Uterus (tissue), 2 donors: ENCODE measurements at regions not wholly inside any gene's neighbourhood (a gene's known extent, or its start where the extent isn't known, plus 50 kb on each side); places are given as distances from the start of the nearest gene placed in this dataset.

Experiments used
- POLR2A ChIP-seq, 2 donors: fragments of 450-650 bp; IDR thresholded peaks; one replicate each; pipeline ENCODE4 v1.6.1; 2016; ENCODE audit warnings: antibody characterized with exemption in 2 of 2, mild to moderate bottlenecking in 1 of 2, moderate library complexity in 1 of 2
- TF ChIP-seq, protein P1 (sequence below), 4 experiments: fragments of 200-600 bp in 2 of 4; fragments of 450-650 bp in 2 of 4; sonication (generic) in 2 of 4; IDR thresholded peaks; one replicate each; pipeline ENCODE4 v1.5.1; 2016 to 2019; ENCODE audit warnings: antibody characterized with exemption in 4 of 4, mild to moderate bottlenecking in 2 of 4, moderate library complexity in 1 of 4

DNA sequence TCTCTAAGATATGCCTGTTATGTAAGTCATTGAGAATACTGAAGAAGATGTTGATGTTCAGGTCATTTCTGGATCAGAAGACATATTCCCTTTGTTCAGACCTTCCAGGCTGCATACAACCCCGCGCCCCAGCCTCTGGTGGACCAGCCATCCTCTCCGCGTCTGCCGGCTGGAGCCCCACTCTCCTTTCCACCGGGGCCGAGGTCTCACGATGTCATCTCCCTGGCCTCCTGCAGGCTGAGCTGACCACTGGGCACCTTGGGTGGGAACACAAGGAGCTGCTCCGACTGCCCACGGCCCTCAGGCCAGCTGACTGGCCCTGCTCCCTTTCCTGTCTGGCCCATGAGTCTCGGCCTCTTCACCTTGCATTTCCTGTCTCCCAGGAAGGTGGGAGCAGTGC is 124.6 kb downstream of the SHANK2 start:
- TF ChIP-seq, protein P1, sequence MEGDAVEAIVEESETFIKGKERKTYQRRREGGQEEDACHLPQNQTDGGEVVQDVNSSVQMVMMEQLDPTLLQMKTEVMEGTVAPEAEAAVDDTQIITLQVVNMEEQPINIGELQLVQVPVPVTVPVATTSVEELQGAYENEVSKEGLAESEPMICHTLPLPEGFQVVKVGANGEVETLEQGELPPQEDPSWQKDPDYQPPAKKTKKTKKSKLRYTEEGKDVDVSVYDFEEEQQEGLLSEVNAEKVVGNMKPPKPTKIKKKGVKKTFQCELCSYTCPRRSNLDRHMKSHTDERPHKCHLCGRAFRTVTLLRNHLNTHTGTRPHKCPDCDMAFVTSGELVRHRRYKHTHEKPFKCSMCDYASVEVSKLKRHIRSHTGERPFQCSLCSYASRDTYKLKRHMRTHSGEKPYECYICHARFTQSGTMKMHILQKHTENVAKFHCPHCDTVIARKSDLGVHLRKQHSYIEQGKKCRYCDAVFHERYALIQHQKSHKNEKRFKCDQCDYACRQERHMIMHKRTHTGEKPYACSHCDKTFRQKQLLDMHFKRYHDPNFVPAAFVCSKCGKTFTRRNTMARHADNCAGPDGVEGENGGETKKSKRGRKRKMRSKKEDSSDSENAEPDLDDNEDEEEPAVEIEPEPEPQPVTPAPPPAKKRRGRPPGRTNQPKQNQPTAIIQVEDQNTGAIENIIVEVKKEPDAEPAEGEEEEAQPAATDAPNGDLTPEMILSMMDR (IDR thresholded peaks at IDR 0.05), result no peak
- no peak for TF ChIP-seq POLR2A (IDR thresholded peaks at IDR 0.05)
